HepG2 (cell line): ENCODE measurements at regions not wholly inside any gene's neighbourhood (a gene's known extent, or its start where the extent isn't known, plus 50 kb on each side); places are given as distances from the start of the nearest gene placed in this dataset.

ENCODE experiments used
- ATF2 ChIP-seq: sonication (generic); formaldehyde crosslinking; IDR thresholded peaks from 2 replicates; pipeline ENCODE4 v1.4.0; 2020; ENCODE audit warnings: missing genetic modification reagents
- GABPA ChIP-seq, 2 experiments: IDR thresholded peaks; 2 replicates each; pipeline ENCODE4 v1.6.1; 2011 to 2016; ENCODE audit warnings: low read depth in 2 of 2, low read length in 1 of 2, missing biosample characterization in 1 of 2, missing genetic modification characterization in 1 of 2
- HES4 ChIP-seq: sonication (generic); formaldehyde crosslinking; IDR thresholded peaks from 2 replicates; pipeline ENCODE4 v1.9.0; 2021; ENCODE audit warnings: mild to moderate bottlenecking, missing genetic modification reagents, borderline replicate concordance
- IRF2 ChIP-seq: IDR thresholded peaks from 2 replicates; pipeline ENCODE4 v1.6.1; 2018; ENCODE audit warnings: missing genetic modification reagents, missing compliant biosample characterization
- JUNB ChIP-seq: sonication (generic); formaldehyde crosslinking; IDR thresholded peaks from 2 replicates; pipeline ENCODE4 v1.8.0; 2022; ENCODE audit warnings: missing genetic modification reagents, mild to moderate bottlenecking, borderline replicate concordance
- KDM2A ChIP-seq: sonication (generic); formaldehyde crosslinking; IDR thresholded peaks from 2 replicates; pipeline ENCODE4 v1.4.0; 2020; ENCODE audit warnings: low read depth, missing genetic modification reagents, borderline replicate concordance
- KLF9 ChIP-seq: IDR thresholded peaks from 2 replicates; pipeline ENCODE4 v1.6.1; 2016; ENCODE audit warnings: low read depth
- ZBTB2 ChIP-seq: sonication (generic); formaldehyde crosslinking; IDR thresholded peaks from 2 replicates; pipeline ENCODE4 v1.8.0; 2022; ENCODE audit warnings: low read depth, missing genetic modification reagents
- ZMYM4 ChIP-seq: sonication (generic); formaldehyde crosslinking; IDR thresholded peaks from 2 replicates; pipeline ENCODE4 v1.8.1; 2023; ENCODE audit warnings: mild to moderate bottlenecking, missing genetic modification reagents
- ZNF143 ChIP-seq: sonication (generic); formaldehyde crosslinking; IDR thresholded peaks from 2 replicates; pipeline ENCODE4 v1.4.0; 2020; ENCODE audit warnings: missing genetic modification reagents
- ZNF235 ChIP-seq: sonication (generic); formaldehyde crosslinking; IDR thresholded peaks from 2 replicates; pipeline ENCODE4 v1.8.1; 2023; ENCODE audit warnings: mild to moderate bottlenecking, missing genetic modification reagents, borderline replicate concordance
- ZNF24 ChIP-seq: fragments of 450-650 bp; IDR thresholded peaks from 2 replicates; pipeline ENCODE4 v1.6.1; 2017; ENCODE audit warnings: antibody characterized with exemption, mild to moderate bottlenecking
- ZNF580 ChIP-seq: IDR thresholded peaks from 2 replicates; pipeline ENCODE4 v1.6.1; 2016; ENCODE audit warnings: low read depth, borderline replicate concordance
- ZNF615 ChIP-seq: sonication (generic); formaldehyde crosslinking; IDR thresholded peaks from 2 replicates; pipeline ENCODE4 v1.5.0; 2020; ENCODE audit warnings: mild to moderate bottlenecking, missing genetic modification reagents, borderline replicate concordance
- ZNF687 ChIP-seq: sonication (generic); formaldehyde crosslinking; IDR thresholded peaks from 2 replicates; pipeline ENCODE4 v1.5.1; 2020; ENCODE audit warnings: mild to moderate bottlenecking, missing genetic modification reagents, moderate library complexity
- TF ChIP-seq, protein P1 (sequence below): sonication (generic); formaldehyde crosslinking; IDR thresholded peaks from 2 replicates; pipeline ENCODE4 v1.5.0; 2020; ENCODE audit warnings: mild to moderate bottlenecking, missing genetic modification reagents, moderate library complexity
- TF ChIP-seq, protein P2 (sequence below): sonication (generic); formaldehyde crosslinking; IDR thresholded peaks from 2 replicates; pipeline ENCODE4 v1.4.0; 2020; ENCODE audit warnings: missing genetic modification reagents

DNA sequence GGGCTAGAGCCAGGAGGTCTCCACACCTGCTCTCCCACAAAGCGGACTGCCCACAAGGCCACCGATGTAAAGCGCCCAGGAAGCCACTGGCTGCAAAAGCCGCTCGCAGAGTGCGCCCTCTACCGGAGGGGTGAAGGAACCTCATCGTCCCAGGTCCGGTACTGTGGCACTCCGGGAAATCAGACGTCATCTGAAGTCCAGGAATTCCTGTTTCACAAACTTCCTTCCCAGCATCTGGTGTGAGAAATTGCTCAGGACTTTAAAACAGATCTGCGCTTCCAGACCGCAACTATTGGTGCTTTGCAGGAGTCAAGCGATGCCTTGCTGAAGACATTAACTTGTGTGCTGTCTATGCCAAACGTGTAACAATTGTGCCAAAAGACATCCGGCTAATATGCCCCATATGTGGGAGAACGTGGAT lies 115.1 kb upstream of the ARID1B start (continued):
- TF ChIP-seq ZNF687 (CRISPR knock-in tag) (peak; percentile 28; the same call in 1 of the 2 replicates), GABPA (IDR thresholded peaks at IDR 0.05; ENCODE audit: low read depth, low read length) (no peak), GABPA (CRISPR knock-in tag; IDR thresholded peaks at IDR 0.05; ENCODE audit: low read depth) (peak; percentile 53; the same call in 1 of the 2 replicates), ZNF580 (CRISPR knock-in tag) (no peak), ZNF143 (peak; percentile 52; the same call in 1 of the 2 replicates), ZBTB2 (CRISPR knock-in tag) (no peak), IRF2 (CRISPR knock-in tag) (no peak), ATF2 (CRISPR knock-in tag) (0 out of 2 replicates have a peak, but pooled peaks have one; percentile 32), JUNB (no peak), ZMYM4 (CRISPR knock-in tag) (peak; percentile 26; the same call in 1 of the 2 replicates), KLF9 (CRISPR knock-in tag) (no peak), ZNF24 (no peak), KDM2A (peak; percentile 52; the same call in 1 of the 2 replicates), ZNF235 (CRISPR knock-in tag) (no peak), HES4 (CRISPR knock-in tag) (no peak), ZNF615 (CRISPR knock-in tag) (no peak)
- TF ChIP-seq, protein P1, sequence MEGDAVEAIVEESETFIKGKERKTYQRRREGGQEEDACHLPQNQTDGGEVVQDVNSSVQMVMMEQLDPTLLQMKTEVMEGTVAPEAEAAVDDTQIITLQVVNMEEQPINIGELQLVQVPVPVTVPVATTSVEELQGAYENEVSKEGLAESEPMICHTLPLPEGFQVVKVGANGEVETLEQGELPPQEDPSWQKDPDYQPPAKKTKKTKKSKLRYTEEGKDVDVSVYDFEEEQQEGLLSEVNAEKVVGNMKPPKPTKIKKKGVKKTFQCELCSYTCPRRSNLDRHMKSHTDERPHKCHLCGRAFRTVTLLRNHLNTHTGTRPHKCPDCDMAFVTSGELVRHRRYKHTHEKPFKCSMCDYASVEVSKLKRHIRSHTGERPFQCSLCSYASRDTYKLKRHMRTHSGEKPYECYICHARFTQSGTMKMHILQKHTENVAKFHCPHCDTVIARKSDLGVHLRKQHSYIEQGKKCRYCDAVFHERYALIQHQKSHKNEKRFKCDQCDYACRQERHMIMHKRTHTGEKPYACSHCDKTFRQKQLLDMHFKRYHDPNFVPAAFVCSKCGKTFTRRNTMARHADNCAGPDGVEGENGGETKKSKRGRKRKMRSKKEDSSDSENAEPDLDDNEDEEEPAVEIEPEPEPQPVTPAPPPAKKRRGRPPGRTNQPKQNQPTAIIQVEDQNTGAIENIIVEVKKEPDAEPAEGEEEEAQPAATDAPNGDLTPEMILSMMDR: peak; percentile 82
- TF ChIP-seq, protein P2, sequence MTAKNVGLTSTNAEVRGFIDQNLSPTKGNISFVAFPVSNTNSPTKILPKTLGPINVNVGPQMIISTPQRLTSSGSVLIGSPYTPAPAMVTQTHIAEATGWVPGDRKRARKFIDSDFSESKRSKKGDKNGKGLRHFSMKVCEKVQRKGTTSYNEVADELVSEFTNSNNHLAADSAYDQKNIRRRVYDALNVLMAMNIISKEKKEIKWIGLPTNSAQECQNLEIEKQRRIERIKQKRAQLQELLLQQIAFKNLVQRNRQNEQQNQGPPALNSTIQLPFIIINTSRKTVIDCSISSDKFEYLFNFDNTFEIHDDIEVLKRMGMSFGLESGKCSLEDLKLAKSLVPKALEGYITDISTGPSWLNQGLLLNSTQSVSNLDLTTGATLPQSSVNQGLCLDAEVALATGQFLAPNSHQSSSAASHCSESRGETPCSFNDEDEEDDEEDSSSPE (CRISPR knock-in tag): no peak
